Adipocyte (in vitro differentiated cells): ENCODE measurements at regions not wholly inside any gene's neighbourhood (a gene's known extent, or its start where the extent isn't known, plus 50 kb on each side); places are given as distances from the start of the nearest gene placed in this dataset.

ENCODE experiments used
- DNase-seq: peaks from one replicate; pipeline ENCODE4 v3.0.0-alpha.2; 2015; ENCODE audit warnings: low read depth
- H3K27me3 ChIP-seq: replicated peaks from 2 replicates; pipeline ENCODE4 v1.7.0; 2013; ENCODE audit warnings: mild to moderate bottlenecking, low read length, moderate library complexity; ENCODE audit not compliant: control insufficient read depth, insufficient read depth
- H3K36me3 ChIP-seq: 2 replicates; pipeline ENCODE4 v1.7.0; 2013; ENCODE audit warnings: low read length, mild to moderate bottlenecking, moderate library complexity; ENCODE audit not compliant: control insufficient read depth, insufficient read depth, severe bottlenecking
- H3K4me1 ChIP-seq: 2 replicates; pipeline ENCODE4 v1.7.0; 2013; ENCODE audit warnings: mild to moderate bottlenecking, low read length, moderate library complexity; ENCODE audit not compliant: control insufficient read depth, insufficient read depth
- H3K4me3 ChIP-seq: 2 replicates; pipeline ENCODE4 v1.7.0; 2013; ENCODE audit warnings: mild to moderate bottlenecking, low read length, moderate library complexity
- H3K9ac ChIP-seq: 2 replicates; pipeline ENCODE4 v1.7.0; 2013; ENCODE audit warnings: mild to moderate bottlenecking, low read length, moderate library complexity
- H3K9me3 ChIP-seq: 2 replicates; pipeline ENCODE4 v1.7.0; 2013; ENCODE audit warnings: mild to moderate bottlenecking, low read length, moderate library complexity; ENCODE audit not compliant: control insufficient read depth

DNA sequence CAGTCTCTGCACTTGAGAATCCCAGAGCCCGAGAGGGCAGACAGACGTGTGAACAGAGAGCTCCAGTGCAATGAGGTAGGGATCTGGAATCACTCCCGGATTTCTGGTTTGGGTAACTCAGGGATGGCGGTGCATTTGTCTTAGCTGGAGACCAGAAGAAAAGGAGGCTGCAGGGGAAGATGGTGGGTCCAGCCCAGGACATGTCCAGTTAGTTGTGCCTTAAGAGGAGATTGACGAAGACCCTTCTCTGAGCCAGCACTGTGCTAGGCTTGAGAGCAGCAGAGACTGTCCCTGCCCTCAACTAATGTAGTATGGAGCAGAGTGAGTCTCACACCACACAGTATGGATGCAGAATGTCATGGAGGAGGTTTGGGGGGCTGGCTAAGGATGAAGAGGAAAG is 150.6 kb upstream of the COPS8 start:
- peaks cover 9% of the 10 kb centered on the region for H3K27me3 ChIP-seq
- DNase-seq = no peak
- peaks cover 7% of the 10 kb centered on the region for H3K4me1 ChIP-seq

DNA sequence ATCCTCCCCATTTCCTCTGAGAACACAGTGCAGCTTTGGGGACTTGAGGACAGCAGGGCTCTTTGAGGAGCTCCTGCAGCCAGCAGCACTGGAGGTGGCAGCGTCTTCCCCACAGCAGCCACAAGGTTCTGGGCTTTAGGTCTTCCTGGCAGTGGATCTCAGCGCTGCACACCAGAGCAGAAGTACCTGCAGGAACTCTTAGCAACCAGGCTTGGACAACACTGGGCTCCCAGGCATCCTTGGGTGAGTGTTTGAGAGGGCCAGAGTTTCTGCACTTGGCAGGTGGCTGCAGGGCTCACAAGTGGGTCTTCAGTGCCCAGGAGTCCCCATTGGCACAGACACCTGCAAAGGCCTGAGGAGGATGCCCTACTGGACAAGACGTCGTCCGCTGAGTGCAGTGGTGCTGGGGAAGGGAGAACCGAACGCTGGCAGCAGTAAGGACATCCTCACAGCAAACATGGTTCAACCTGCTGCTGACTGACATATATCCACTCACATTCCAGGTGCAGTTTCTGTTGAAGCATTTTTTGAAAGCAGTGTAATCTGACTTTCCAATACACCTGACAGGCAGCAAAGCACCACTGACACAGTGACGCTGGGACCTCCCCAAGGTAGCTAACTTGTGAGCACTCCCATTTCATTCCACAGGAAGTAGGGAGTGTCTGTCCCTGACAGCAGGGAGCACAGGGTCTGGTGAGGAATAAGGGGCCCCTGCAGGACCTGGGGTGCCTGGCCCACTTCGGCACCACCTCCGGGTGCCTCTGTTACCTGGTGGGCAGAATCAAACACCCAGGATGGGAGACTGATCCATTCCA is 149.9 kb upstream of the COPS8 start:
- Histone ChIP-seq H3K4me1 (peaks cover 7% of the 10 kb centered on the region), H3K36me3 (no peaks in the 10 kb centered on the region), H3K27me3 (peaks cover 9% of the 10 kb centered on the region), H3K4me3 (no peak overlapping the region), H3K9ac (no peak overlapping the region), H3K9me3 (peaks cover 4% of the 10 kb centered on the region)
- DNase-seq = no peak

More for the DNA sequence above, 150.6 kb upstream of the COPS8 start:
- Histone ChIP-seq H3K9me3 (peaks cover 4% of the 10 kb centered on the region), H3K9ac (no peak overlapping the region), H3K4me3 (no peak overlapping the region), H3K36me3 (no peaks in the 10 kb centered on the region)

DNA sequence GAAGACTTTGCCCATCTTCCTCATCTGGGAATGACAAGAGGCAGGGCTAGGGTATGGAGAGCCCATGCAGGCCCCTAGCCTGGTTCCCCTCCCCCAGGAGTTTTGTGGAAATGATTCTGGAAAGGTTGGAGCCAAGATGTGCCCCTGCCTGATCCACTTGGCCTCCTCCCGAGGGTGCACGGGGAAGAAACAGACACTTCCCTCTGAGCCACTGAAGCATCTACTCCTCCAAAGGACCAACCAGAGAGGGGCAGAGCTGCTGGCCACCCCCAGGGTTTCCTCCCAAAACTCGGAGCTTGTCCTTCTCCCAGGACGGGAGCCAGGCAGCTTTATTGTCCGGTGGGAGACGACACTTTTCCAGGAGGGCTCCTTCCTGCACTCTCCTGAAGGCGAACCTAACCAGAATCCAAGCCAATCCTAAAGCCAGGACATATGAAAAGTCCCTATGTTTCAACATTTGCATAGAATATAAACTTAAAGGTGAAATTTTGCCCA is 149.2 kb upstream of the COPS8 start:
- H3K9ac ChIP-seq = no peak overlapping the region
- no peak overlapping the region for H3K4me3 ChIP-seq
- H3K36me3 ChIP-seq = no peaks in the 10 kb centered on the region
- H3K27me3 ChIP-seq = peaks cover 9% of the 10 kb centered on the region
- H3K4me1 ChIP-seq = peaks cover 7% of the 10 kb centered on the region
- peaks cover 4% of the 10 kb centered on the region for H3K9me3 ChIP-seq
- no peak for DNase-seq

DNA sequence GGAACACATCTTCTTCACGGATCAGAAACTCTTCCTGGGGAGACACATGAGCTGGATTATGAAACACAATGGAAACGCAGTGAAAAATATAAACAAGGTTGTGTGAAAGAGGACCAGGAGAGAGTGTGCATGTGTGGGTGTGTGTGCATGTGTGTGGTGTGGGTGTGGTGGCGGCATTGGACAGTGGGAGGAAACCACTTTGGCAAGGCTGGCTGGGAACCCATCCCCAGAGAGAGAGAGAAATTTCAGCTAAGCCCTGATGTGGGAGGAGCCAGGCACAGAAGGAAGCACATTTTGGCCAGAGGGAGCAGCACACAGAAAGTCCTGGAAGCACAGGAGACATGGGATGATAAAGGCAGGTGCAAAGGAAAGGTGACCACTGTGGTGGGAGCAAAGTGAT is 147.6 kb upstream of the COPS8 start:
- no peaks in the 10 kb centered on the region for H3K36me3 ChIP-seq
- H3K9ac ChIP-seq = no peak overlapping the region
- H3K4me3 ChIP-seq = no peak overlapping the region
- H3K27me3 ChIP-seq = peaks cover 9% of the 10 kb centered on the region
- no peak for DNase-seq
- peaks cover 5% of the 10 kb centered on the region for H3K4me1 ChIP-seq
- peaks cover 4% of the 10 kb centered on the region for H3K9me3 ChIP-seq

DNA sequence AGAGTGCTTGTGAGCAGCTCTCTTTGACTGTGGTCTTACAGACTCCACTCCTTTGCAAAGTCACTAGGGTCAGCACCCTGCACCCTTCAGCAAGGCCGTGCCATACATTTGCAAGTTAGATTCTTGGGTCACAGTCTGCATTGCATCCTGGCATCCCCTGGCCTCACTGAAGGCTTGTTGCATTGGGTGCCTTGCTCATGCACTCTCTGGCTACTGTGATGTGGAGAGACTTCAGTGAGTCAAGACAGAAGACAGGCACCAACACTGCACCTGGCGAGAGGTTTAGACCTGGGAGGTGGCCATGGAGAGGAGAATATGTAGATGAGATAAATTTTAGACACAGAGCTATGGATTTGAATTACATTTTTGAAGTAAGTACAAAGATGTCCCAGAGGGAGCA is 146.4 kb upstream of the COPS8 start:
- Histone ChIP-seq H3K36me3 (no peaks in the 10 kb centered on the region), H3K9me3 (peaks cover 4% of the 10 kb centered on the region), H3K9ac (no peak overlapping the region), H3K4me3 (no peak overlapping the region), H3K4me1 (no peaks in the 10 kb centered on the region), H3K27me3 (peaks cover 15% of the 10 kb centered on the region)
- DNase-seq = no peak

DNA sequence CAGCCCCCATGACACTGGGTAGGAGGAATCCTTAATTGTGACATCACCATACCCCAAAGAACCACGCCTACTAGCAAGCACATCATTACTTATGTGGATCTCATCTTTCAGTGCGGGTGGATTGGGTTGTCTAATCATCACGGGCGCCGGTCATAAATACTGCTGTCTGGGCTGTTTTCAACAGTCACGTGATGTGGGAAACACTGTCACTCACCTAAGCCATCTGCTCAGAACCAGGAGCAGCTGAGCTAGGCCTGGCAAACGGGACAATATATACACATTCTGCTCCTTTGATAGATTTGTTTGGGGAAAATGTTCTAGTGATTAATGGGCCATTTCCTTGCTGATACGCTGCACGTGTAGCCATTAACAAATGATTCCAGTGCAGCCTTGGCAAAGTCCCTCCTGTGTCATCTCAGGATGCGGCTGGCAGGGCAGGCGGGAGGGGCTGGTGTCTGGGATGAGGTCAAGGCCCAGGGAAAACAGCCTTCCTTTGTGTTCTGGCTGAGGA is 145.9 kb upstream of the COPS8 start:
- Histone ChIP-seq H3K4me3 (no peak overlapping the region), H3K9me3 (peaks cover 3% of the 10 kb centered on the region), H3K27me3 (peaks cover 11% of the 10 kb centered on the region), H3K9ac (no peak overlapping the region), H3K4me1 (no peaks in the 10 kb centered on the region), H3K36me3 (no peaks in the 10 kb centered on the region)
- DNase-seq = no peak

DNA sequence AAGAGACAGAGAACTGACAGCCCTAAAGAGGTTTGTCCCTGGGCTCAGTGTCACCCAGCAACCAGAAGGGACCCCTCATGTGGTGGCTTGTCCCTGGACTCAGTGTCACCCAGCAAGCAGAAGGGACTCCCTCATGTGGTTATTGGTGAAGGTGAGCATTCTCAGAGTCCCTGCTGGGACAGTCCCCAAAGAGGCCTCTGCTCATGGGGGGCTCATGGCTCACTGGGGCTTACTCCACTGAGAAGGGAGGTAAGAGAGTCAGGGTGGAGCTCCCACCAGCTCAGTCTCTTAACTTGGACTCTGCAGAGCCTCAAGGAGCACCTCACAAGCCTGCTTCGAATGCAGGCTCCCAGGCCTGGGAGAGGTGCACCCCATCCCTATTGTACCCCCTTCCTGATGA is 145.2 kb upstream of the COPS8 start:
- H3K9me3 ChIP-seq = no peaks in the 10 kb centered on the region
- no peak overlapping the region for H3K9ac ChIP-seq
- no peak for DNase-seq
- H3K4me3 ChIP-seq = no peak overlapping the region
- H3K27me3 ChIP-seq = peaks cover 5% of the 10 kb centered on the region
- H3K4me1 ChIP-seq = no peaks in the 10 kb centered on the region
- H3K36me3 ChIP-seq = no peaks in the 10 kb centered on the region

DNA sequence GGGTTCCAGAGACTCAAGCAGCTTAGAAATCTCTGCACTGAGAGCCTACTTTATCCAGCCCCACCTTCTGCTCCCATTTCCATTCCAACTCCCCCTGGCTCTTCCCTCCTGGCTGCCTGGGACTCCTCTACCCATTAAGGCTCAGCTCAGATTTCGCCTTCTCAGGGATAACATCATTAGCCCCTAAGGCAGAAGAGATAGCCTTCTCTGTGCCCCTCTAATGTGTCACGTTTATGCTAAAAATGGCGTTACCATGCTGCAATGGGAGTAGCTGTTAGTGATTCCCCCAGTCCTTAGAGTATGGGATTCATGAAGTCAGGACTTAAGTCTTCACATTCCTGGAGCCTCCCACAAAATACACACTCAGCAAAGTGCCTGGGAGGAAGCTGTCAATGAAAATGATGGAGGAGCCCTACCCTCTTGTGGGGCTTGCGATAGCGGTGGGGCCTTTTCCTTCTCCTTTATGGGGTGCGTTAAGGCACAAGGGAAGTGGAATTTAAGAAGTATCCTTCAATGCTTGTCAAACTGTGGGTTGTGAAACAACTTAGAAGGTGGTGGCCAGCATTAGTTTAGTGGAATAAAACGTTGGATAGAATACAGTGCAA is 144.7 kb upstream of the COPS8 start:
- H3K9ac ChIP-seq = no peak overlapping the region
- H3K27me3 ChIP-seq = peaks cover 5% of the 10 kb centered on the region
- no peaks in the 10 kb centered on the region for H3K9me3 ChIP-seq
- no peaks in the 10 kb centered on the region for H3K36me3 ChIP-seq
- H3K4me3 ChIP-seq = no peak overlapping the region
- DNase-seq = no peak
- no peaks in the 10 kb centered on the region for H3K4me1 ChIP-seq

DNA sequence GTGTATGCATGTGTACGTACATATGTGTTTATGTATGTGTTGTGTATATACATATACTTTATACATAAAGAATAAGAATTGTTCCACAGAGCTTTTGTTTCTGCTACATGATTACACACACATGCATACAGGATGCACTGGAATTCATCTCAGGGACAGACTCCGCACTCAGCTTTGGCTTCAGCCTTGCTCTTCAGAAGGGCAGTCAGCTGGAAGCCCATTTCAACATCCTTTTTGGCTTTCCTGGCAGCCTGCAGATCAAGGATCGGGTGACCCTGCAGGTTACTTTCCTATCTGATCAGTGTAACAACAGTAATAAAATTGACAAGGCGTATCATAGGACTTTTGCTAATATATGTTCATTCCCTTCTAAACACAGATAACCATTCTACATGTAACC is 144.1 kb upstream of the COPS8 start:
- DNase-seq = no peak
- Histone ChIP-seq H3K9ac (no peak overlapping the region), H3K4me1 (no peaks in the 10 kb centered on the region), H3K27me3 (peaks cover 5% of the 10 kb centered on the region), H3K36me3 (no peaks in the 10 kb centered on the region), H3K9me3 (no peaks in the 10 kb centered on the region), H3K4me3 (no peak overlapping the region)

DNA sequence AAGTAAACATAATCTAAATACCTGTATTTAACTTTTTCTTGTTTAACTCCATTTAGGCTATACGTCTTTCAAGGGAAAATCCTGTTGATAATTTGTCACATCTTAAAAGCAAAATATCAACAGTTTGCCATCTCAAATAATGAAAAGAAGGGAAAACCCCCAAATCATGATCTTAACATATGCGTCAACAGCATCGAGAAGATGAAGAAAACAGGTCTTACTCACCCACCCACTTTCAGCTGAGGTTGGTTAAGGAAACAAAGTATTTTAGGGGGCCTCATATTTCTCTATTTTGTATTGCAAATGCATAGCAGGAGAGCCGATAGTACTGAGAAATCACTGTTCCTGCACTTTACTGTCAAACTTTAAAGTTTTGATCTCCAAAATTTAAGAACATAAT is 143.1 kb upstream of the COPS8 start:
- H3K9me3 ChIP-seq = no peaks in the 10 kb centered on the region
- H3K36me3 ChIP-seq = no peaks in the 10 kb centered on the region
- H3K9ac ChIP-seq = no peak overlapping the region
- H3K4me3 ChIP-seq = no peak overlapping the region
- no peaks in the 10 kb centered on the region for H3K4me1 ChIP-seq
- H3K27me3 ChIP-seq = peaks cover 5% of the 10 kb centered on the region
- DNase-seq = no peak

DNA sequence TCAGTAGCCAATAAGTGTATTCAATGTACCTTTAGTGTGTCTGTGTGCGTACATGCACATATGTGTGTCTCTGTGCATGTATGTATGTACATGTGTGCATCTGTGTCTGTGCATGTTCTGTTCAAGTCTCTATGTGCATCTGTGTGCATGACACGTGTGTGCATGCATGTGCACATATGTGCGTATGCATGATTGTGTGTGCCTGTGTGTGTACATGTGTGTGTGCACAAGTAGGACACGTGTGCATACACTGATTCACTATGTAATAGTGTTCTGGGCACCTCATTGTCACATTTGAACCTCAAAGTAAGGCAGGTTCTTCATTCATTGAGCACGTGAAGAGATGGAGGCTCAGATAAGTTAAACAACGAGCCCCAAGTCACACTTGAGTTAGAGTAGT is 142.6 kb upstream of the COPS8 start:
- Histone ChIP-seq H3K4me3 (no peak overlapping the region), H3K9ac (no peak overlapping the region), H3K36me3 (no peaks in the 10 kb centered on the region), H3K27me3 (peaks cover 5% of the 10 kb centered on the region), H3K4me1 (no peaks in the 10 kb centered on the region), H3K9me3 (no peaks in the 10 kb centered on the region)
- no peak for DNase-seq
